Keratinocyte (primary cell): ENCODE measurements at regions not wholly inside any gene's neighbourhood (a gene's known extent, or its start where the extent isn't known, plus 50 kb on each side); places are given as distances from the start of the nearest gene placed in this dataset.

ENCODE experiments used
- DNase-seq: peaks from one replicate; pipeline ENCODE4 v3.0.0-alpha.2; 2011; ENCODE audit warnings: low read depth, missing footprints, low spot score
- FAIRE-seq: peaks from 2 replicates; lab custom pipeline; 2011; peaks lifted over from hg19 to GRCh38; lab: Jason Lieb, UNC
- H2AFZ ChIP-seq: 2 replicates; pipeline ENCODE4 v1.6.0; 2012; ENCODE audit warnings: low read length, control low read depth, inconsistent platforms; ENCODE audit not compliant: control insufficient read depth
- H3K27ac ChIP-seq: 2 replicates; pipeline ENCODE4 v1.5.1; 2011; ENCODE audit warnings: low read length; ENCODE audit not compliant: control insufficient read depth, insufficient read depth
- H3K27me3 ChIP-seq: 3 replicates; pipeline ENCODE4 v1.6.0; 2011; ENCODE audit warnings: low read length; ENCODE audit not compliant: control insufficient read depth, insufficient read depth; ENCODE audit errors: extremely low read depth
- H3K36me3 ChIP-seq, 2 experiments: 2 replicates in 1 of 2; 3 replicates in 1 of 2; pipeline ENCODE4 v1.5.1; 2011; ENCODE audit warnings: low read length in 2 of 2, mild to moderate bottlenecking in 1 of 2; ENCODE audit not compliant: control insufficient read depth in 2 of 2, insufficient read depth in 2 of 2; ENCODE audit errors: extremely low read depth in 1 of 2
- H3K4me1 ChIP-seq: 3 replicates; pipeline ENCODE4 v1.5.1; 2011; ENCODE audit warnings: low read length; ENCODE audit not compliant: control insufficient read depth, insufficient read depth; ENCODE audit errors: extremely low read depth
- H3K4me2 ChIP-seq: 3 replicates; pipeline ENCODE4 v1.6.0; 2011; ENCODE audit warnings: low read depth, low read length; ENCODE audit not compliant: control insufficient read depth, insufficient read depth; ENCODE audit errors: extremely low read depth
- H3K4me3 ChIP-seq, 3 experiments: fragments of 200-600 bp in 1 of 3; sonication (generic) in 1 of 3; 2 replicates in 2 of 3; 3 replicates in 1 of 3; pipeline ENCODE4 v1.5.1; 2011 to 2016; ENCODE audit warnings: low read length in 3 of 3, mild to moderate bottlenecking in 3 of 3, control low read depth in 2 of 3, inconsistent platforms in 1 of 3, low read depth in 1 of 3, mixed read lengths in 1 of 3, mixed run types in 1 of 3, moderate library complexity in 1 of 3; ENCODE audit not compliant: control insufficient read depth in 2 of 3, insufficient read depth in 2 of 3; ENCODE audit errors: extremely low read depth in 1 of 3
- H3K79me2 ChIP-seq: 2 replicates; pipeline ENCODE4 v1.6.0; 2012; ENCODE audit warnings: low read length; ENCODE audit not compliant: control insufficient read depth, insufficient read depth
- H3K9ac ChIP-seq: 3 replicates; pipeline ENCODE4 v1.6.0; 2011; ENCODE audit warnings: low read length; ENCODE audit not compliant: control insufficient read depth, insufficient read depth; ENCODE audit errors: extremely low read depth
- H3K9me1 ChIP-seq: 3 replicates; pipeline ENCODE4 v1.6.0; 2011; ENCODE audit warnings: low read length; ENCODE audit not compliant: control insufficient read depth, insufficient read depth; ENCODE audit errors: extremely low read depth
- H3K9me3 ChIP-seq: 2 replicates; pipeline ENCODE4 v1.5.1; 2012; ENCODE audit warnings: low read depth, low read length; ENCODE audit not compliant: control insufficient read depth
- H4K20me1 ChIP-seq: 3 replicates; pipeline ENCODE4 v1.6.0; 2011; ENCODE audit warnings: low read length; ENCODE audit not compliant: control insufficient read depth, insufficient read depth; ENCODE audit errors: extremely low read depth
- CTCF ChIP-seq, 3 experiments: IDR thresholded peaks in 1 of 3; conservative IDR thresholded peaks in 1 of 3; optimal IDR thresholded peaks in 1 of 3; 2 replicates in 2 of 3; 3 replicates in 1 of 3; pipeline versions ENCODE3 to v1.5.1; 2011; ENCODE audit warnings: low read length in 3 of 3, mild to moderate bottlenecking in 3 of 3, moderate library complexity in 2 of 3, control low read depth in 1 of 3, inconsistent platforms in 1 of 3; ENCODE audit not compliant: insufficient read depth in 2 of 3; ENCODE audit errors: extremely low read depth in 1 of 3
- EZH2 ChIP-seq: IDR thresholded peaks from one replicate; pipeline ENCODE4 v1.6.1; 2012; ENCODE audit warnings: inconsistent platforms, mild to moderate bottlenecking, low read length, moderate library complexity
- dilution Hi-C: fragments of 300-500 bp; cut with MboI; formaldehyde crosslinking; loops from one replicate; pipeline ENCODE4 v1.7.0; 2020; ENCODE audit warnings: low sequenced_read_pairs; ENCODE audit not compliant: extremely low pct_ligation_motif_present

GRCh38 chr5:121725450-121725849 is 126.2 kb upstream of the FTMT start:
- H3K4me3 ChIP-seq, result no peak overlapping the region
- no peak for DNase-seq
- no peak overlapping the region for H3K4me2 ChIP-seq
- no peak overlapping the region for H2AFZ ChIP-seq
- no peaks in the 10 kb centered on the region for H3K4me1 ChIP-seq
- dilution Hi-C loops, result no loop called here
- H3K9me3 ChIP-seq, result no peaks in the 10 kb centered on the region
- TF ChIP-seq EZH2 (no peak), CTCF (optimal IDR thresholded peaks at IDR 0.05 in 1 of 3, IDR thresholded peaks at IDR 0.05 in 1 of 3, conservative IDR thresholded peaks at IDR 0.05 in 1 of 3; ENCODE audit: extremely low read depth in 1 of 3, insufficient read depth in 2 of 3, low read length in 3 of 3) (no peak)
- no peaks in the 10 kb centered on the region for H3K9me1 ChIP-seq
- no peaks in the 10 kb centered on the region for H3K36me3 ChIP-seq
- H3K27me3 ChIP-seq, result no peaks in the 10 kb centered on the region
- no peak overlapping the region for H3K9ac ChIP-seq
- no peak for FAIRE-seq
- H3K27ac ChIP-seq, result no peak overlapping the region
- H4K20me1 ChIP-seq, result no peaks in the 10 kb centered on the region
- no peaks in the 10 kb centered on the region for H3K79me2 ChIP-seq

- H3K27ac ChIP-seq, result no peak overlapping the region
- no peak overlapping the region for H3K4me3 ChIP-seq
- H3K4me1 ChIP-seq, result no peaks in the 10 kb centered on the region
- H3K9ac ChIP-seq, result no peak overlapping the region
- FAIRE-seq (no peak), DNase-seq (no peak)
- no peak for TF ChIP-seq EZH2
- no peak for TF ChIP-seq CTCF (optimal IDR thresholded peaks at IDR 0.05 in 1 of 3, IDR thresholded peaks at IDR 0.05 in 1 of 3, conservative IDR thresholded peaks at IDR 0.05 in 1 of 3; ENCODE audit: extremely low read depth in 1 of 3, insufficient read depth in 2 of 3, low read length in 3 of 3)
- no peaks in the 10 kb centered on the region for H4K20me1 ChIP-seq
- H3K4me2 ChIP-seq, result no peak overlapping the region
- H3K79me2 ChIP-seq, result no peaks in the 10 kb centered on the region
- H3K9me3 ChIP-seq, result no peaks in the 10 kb centered on the region
- dilution Hi-C loops, result no loop called here
- H2AFZ ChIP-seq, result no peak overlapping the region
- no peaks in the 10 kb centered on the region for H3K9me1 ChIP-seq
- no peaks in the 10 kb centered on the region for H3K27me3 ChIP-seq
- no peaks in the 10 kb centered on the region for H3K36me3 ChIP-seq
Observed at GRCh38 chr5:121726991-121727390, 124.7 kb upstream of the FTMT start.
